Skeletal muscle cell (primary cell): ENCODE measurements at regions not wholly inside any gene's neighbourhood (a gene's known extent, or its start where the extent isn't known, plus 50 kb on each side); places are given as distances from the start of the nearest gene placed in this dataset.
"Not testable (repeated sequence)": the region's sequence is repeated elsewhere in the genome, so short reads cannot be mapped to it uniquely, and the experiment has no call there.

Source experiments
- DNase-seq: peaks from one replicate; pipeline ENCODE4 v3.0.0-alpha.2; 2010; ENCODE audit warnings: low read depth
- H3K4me3 ChIP-seq: 2 replicates; pipeline ENCODE4 v1.5.1; 2011; ENCODE audit warnings: low read depth, mild to moderate bottlenecking, control low read depth, low read length, moderate library complexity

DNA sequence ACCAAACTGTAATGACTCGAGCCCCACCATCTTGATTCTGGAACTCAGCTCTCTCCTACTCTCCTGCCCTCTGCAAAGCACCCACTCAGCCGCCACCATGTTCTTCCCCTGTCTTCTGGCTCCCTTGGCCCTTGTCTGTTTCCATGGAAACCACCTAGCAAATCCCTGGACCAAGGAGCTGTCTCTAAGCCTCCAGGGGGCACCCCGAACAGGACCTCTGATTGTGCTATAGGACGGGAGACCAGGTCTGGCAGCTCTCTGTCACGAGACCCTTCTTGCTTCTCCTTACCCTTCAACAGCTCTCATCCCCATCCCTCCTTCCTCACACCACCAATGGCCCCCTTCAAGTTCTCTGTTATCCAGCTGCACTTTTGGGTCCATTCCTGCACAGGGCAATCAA lies 277.7 kb upstream of the ZNF507 start:
- DNase-seq: no peak
- no peak overlapping the region for H3K4me3 ChIP-seq

DNA sequence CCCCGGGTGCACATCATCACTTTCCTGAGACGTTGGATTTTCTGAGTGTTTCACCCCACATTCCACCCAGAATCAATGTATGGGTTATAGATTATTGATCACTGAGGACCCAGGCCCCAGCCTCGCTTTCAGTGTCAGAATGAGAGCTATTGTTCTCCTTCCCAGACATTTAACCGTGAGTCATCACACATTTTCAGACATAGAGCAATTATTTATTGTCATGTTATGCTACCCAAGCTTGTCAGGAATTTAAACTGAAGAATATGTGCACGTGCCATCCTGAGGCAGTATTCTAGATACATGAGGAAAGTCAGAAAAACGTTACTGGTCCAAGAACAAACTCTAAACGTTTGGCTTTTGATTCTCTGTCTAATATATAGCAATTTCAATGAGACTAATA lies 276.6 kb upstream of the ZNF507 start:
- H3K4me3 ChIP-seq: no peak overlapping the region
- DNase-seq: no peak

DNA sequence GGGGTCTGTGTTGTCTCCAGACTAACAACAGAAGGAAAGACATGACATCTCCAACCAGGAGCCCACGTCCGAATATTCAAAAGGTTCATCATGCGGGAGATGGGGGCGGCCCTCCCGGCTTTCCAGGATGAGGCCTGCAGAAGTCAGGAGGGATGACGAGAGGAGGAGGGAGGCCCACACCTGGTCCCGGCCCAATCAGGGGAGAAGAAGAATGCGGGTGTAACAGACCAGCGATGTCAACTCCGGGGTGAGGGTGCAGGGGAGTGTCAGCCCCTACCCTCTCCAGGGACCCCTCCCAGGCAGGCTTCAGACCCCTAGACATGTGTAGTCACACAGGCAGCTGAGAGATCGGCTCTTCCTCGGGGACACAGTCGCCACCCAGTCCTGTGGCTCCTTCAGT lies 275.3 kb upstream of the ZNF507 start:
- DNase-seq: no peak
- no peak overlapping the region for H3K4me3 ChIP-seq

DNA sequence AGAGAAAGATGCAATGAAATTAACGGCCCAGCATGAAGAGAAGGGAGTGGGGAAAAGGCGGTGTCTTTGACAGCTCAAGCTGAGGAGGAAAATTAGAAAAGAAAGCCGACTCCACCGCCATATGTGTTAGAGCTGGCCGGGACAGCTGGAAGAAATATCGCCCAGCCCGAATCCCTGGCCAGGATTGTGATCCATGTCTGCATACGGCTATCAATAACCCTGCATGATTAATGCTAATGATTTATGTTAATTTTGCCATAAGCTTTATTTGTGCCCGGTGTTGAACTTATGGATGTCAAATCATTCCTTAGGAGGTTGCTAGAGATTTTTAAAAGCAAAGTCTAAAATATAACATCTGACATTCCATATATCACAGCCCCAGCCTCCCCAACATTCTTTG lies 263.4 kb upstream of the ZNF507 start:
- no peak for DNase-seq
- no peak overlapping the region for H3K4me3 ChIP-seq

DNA sequence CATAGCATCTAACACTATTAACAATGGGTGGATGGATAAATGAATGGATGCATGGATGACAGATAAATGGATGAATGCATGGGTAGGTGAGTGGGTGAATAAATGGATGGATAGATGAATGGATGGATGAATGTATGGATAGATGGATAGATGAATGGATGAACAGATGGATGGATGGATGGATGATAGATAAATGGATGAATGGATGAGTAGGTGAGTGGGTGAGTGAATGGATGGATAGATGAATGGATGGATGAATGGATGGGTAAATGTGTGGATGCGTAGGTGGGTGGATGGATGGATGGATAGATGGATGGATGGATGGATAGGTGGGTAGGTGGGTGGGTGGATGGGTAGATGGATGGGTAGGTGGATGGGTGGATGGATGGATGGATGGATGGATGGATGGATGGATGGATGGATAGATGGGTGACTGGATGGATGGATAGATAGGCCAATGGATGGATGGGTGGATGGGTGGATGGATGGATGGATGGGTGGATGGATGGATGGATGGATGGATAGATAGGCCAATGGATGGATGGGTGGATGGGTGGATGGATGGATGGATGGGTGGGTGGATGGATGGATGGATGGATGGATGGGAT lies 260.6 kb upstream of the ZNF507 start:
- DNase-seq, H3K4me3 ChIP-seq: not testable (repeated sequence)

DNA sequence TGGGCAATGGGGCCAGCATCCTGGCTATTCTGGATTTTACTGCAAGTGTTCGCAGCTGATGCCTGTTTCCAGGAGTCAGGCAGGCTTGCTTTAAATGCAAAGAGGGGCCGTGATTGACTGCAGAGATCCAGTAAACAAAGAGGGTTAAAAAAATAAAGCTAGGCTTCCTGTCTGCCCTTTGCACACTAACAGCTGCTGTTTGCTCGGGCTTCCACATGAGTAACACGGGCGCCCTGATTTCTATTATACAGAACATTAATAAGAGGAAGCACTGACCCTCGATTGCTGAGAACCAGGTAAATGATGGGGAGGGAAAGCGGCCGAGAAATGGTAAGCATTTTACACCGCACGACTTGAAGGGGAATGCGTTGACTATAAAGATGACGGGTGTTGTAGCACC lies 254.2 kb upstream of the ZNF507 start:
- H3K4me3 ChIP-seq: no peak overlapping the region
- DNase-seq: no peak

DNA sequence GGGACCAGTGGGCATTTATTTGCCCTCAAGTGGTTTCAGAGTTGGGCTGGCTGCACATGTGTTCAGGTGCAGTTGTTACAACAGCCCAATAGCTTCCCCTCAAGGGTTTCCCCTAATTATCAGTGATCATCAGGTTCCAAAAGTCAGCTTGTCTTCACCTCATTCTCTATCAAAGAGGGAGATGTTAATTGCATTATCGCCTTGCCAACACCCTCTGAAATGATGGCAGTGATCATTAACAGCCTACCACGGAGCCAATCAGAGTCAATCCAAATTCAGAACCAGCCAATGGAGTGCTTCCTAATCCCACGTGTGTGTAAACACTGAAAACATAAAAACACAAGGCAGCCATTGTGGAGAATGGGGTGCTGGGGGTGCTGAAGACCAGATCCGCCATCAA lies 248.4 kb upstream of the ZNF507 start:
- no peak overlapping the region for H3K4me3 ChIP-seq
- no peak for DNase-seq

DNA sequence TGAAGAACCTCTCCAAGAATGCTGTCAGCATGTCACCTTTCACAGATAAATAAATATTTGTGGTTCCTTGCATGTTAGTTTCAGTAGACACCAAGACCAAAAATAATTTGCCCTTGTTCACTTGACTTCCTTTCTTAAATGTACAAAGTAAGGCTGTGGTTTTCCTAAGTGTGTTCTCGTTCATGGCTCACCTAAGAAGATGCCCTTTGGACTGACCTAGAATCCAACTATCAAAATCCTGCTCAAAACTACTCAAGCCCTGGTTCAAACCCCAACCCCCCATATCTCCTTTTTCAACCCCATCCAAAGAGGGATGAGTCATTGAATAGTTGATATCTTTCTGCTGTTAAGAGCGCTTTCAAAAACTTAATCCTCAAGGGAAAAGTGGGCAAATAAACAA lies 247.8 kb upstream of the ZNF507 start:
- DNase-seq: no peak
- H3K4me3 ChIP-seq: no peak overlapping the region

DNA sequence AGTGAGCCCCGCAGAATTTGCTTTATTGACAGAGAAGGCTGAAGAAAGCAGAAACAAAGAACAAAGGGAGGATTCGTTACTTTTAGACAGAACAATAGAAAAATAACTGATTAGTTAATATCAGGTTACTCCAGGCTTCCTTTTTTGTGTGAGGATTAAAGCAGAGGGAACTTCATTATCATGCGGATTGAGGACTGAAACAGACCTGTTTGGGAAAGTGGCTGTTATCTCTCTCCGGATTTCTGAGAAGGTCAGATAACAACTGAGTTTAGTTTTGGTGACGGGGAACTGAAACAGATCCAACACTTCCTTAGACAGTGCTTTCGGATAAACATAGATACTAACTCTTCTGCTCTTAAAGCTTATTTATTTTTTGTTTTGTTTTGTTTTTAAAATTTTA lies 246.4 kb upstream of the ZNF507 start:
- no peak for DNase-seq
- no peak overlapping the region for H3K4me3 ChIP-seq

DNA sequence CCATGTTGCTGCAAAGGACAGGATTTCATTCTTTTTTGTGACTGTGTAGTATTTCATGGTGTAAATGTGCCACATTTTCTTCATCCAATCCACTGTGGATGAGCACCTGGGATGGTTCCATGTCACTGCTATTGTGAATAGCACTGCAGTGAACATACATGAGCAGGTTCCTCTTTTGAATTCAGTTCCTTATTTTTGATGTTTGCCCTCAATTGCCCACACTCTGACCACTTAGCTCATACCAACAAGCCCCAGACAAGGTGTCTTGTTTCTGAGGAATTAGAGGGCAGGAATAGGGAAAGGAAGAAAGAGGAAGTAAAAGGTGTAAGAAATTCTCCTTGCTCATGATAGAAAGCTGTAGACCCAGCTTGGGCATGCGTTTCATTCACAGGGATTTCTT lies 244.2 kb upstream of the ZNF507 start:
- H3K4me3 ChIP-seq: no peak overlapping the region
- no peak for DNase-seq

DNA sequence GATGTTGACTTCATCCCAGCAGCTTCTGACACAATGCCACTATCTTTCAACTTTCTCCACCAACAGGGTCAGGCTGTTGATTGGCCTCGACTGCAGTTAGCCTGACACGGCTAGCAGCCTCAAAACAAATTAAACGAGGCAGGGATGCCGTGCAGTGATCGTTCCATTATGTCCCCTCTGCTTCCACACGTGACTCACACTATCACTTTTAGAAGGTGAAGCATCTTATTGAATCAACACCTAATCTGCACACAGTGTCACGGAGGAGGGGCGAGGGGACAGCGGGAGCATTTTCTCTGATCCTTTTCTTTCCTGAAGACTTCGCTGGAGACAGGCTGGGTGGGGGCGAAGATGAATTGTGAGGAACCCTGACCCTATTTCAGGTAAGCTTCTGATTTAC lies 241.9 kb upstream of the ZNF507 start:
- no peak for DNase-seq
- H3K4me3 ChIP-seq: no peak overlapping the region

DNA sequence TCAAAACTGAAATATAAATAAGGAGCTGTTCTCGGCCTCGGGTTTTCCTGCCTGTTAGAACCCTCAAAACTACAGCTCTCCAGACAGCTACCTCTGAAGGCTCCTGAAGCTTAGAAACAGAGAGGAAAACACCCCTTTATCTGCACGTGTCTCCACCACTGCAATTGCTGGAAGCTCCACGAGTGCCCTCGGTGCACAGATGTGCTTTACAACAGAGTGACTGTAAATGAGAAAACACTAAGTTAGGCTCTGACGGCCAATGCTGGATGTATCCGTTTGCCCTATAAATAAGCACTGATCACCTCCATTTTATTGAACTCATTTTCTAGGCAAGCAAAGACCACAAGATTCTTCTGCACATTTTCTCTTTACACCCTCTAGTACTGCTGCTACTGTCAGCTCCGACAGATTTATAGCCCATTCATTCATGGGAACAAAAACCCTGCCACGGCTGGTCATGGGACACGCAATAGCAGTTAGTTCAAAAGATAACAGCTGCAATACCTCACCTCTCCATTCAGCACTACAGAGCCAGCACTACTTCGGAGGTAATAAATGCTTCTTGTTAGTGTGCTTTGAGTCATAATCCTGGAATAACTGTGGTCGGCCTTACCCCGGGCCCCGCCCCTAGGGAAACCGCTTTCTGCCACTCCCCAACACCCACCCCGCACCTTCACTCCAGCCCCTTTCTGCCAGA lies 241.1 kb upstream of the ZNF507 start:
- no peak overlapping the region for H3K4me3 ChIP-seq
- no peak for DNase-seq

DNA sequence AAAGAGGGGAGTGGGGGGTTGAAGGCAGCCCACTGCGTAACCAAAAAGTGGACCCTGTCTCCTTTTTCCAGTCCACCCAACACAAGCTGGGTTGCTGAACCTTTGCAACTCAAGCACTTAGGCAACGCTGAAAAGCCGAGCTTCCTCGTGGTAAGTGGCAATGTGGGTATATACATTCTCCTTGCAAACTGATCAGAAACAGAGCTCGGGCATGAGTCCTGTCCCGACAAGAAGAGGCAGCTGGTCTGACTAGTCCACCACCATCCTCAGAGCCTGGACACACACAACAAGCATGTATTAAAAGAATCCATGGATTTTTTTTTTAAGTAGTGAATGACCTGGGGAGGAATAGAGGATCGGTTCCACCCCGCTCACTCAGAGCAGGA lies 240.6 kb upstream of the ZNF507 start:
- no peak overlapping the region for H3K4me3 ChIP-seq
- DNase-seq: no peak

DNA sequence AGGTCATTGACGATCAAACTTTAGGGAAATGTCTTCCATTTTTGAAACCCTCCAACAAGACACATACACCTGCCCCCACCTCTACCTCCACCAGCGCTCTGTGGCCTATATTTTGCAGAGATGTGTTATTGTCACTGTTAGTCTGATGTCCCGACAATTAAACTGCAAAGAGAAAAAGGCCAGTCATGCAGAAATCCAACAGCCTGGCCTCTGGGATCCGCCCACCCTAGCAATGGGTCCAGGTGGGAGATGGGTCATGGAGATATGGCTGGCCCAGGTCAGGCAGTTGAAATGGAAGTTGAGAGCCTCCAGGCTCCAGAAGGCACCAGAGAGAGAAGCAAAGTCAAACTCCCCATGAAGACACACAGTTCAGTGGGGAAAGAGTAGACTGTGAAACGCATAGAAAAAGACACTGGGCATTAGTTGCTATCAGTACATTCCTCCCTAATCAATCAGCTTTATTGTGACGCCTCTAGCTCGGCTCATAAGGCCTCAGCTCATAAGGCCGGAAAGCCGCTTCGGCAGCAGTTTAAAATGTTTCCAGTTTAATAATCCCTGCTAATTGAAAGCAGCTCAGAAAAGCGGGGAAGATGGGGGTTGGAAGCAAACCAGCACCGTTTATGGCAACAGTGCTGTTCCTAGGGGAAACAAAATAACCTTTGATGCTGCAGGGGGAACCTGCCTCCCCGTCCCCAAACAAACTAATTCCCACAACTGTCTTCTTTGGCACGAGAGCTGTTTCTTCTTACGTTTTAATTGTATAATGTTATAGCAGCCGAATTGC lies 239.7 kb upstream of the ZNF507 start:
- no peak overlapping the region for H3K4me3 ChIP-seq
- DNase-seq: no peak

DNA sequence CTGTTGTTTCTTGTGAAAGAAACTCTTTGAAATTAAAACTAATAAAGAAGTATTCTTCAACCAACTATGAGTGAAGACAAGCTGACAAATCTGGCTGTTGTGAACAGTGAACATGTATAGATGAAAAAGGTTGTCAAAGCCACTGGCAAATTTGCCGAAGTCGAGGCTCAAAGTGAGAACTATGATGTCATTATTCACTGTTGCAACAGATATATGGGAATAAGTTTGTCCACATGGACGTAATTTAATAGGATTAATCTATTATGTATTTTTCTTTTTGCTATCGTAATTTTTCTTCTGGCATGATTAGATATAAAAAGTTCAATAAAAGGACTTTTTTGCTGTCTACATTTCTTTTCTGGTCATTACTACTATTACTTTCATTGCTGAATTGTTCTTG lies 223.2 kb upstream of the ZNF507 start:
- DNase-seq: no peak

DNA sequence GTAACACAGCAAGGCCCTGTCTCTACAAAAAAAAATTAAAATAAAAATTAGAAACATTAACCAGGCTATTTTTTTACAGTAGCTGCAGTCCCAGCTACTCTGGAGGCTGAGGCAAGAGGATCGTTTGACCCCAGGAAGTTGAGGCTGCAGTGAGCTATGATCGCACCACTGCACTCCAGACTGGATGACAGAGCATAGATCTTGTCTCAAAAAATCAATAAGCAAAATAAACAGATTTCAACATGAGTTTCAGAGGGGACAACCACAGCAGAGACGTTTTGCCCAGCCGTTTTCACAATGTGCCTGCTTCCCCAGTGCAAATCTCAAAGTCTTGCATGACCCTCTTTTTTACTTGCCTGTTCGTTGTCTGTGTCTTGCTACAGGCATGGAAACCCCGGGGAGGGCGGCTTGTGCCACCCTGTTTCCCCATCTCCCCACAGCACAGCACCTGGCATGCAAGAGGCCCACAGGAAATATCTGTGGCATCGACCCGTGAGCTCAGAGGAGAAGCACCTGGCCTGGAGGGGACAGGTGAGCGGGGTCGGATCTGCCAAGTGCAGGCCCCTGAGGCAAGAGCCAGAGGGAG lies 222.0 kb upstream of the ZNF507 start:
- H3K4me3 ChIP-seq: no peak overlapping the region
- DNase-seq: no peak

More for the DNA sequence above, 223.2 kb upstream of the ZNF507 start:
- H3K4me3 ChIP-seq: no peak overlapping the region

DNA sequence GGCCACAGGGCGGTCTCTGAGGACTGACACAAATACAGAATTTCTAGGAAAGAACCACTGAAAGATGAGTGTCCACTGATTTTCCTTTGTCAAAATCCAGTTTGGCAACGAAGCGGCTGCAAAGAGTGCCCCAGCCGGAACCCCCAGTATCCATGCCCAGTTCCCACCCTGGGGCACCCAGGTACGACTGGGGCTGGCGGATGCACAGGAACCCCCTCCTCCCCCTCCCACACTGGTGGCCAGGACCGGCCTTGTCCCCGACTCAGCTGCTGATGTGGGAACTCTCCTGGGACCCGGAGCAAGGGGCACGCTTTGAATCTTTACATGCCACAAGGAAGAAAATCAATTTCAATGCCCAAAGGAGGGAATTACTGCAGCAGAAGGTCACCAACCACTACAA lies 220.8 kb upstream of the ZNF507 start:
- no peak overlapping the region for H3K4me3 ChIP-seq
- DNase-seq: no peak

DNA sequence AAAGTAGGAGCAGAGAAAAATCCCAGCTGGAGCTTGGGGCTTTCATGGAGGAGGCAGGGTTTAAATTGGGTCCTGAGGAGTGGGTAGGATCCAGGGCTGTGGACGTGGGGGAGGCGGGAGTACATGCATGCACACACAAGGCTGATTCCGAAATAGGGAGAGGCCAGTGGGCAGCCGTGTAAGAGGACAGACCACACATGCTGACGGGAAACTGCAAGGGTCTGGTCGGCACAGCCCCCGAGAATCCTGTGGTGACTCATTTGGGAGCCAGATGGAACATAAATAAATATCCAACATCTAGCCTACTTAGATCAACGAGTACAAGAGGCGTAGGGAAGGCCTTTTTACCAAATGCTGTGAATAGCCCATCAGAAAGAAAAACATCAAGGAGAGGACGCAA lies 216.3 kb upstream of the ZNF507 start:
- no peak for DNase-seq
- H3K4me3 ChIP-seq: no peak overlapping the region

DNA sequence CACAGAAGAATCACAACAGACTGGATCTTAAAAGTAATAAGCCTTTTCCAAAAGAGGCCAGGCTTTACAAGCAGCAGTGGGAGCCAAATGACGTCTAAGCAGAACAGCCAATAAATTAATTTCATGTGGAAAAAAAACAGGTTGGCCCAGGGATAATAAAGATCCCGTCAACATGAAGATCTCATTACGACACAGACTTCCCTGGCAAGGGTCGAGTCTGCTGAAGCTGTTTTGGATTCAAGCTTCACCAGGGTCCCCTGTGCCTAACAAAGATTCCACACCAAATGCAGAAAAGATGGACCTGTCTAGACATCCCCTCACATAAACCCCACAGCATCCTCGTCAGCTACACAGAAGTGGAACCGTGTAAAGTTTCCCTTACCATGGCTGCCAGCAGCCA lies 215.1 kb upstream of the ZNF507 start:
- DNase-seq: no peak
- H3K4me3 ChIP-seq: no peak overlapping the region

DNA sequence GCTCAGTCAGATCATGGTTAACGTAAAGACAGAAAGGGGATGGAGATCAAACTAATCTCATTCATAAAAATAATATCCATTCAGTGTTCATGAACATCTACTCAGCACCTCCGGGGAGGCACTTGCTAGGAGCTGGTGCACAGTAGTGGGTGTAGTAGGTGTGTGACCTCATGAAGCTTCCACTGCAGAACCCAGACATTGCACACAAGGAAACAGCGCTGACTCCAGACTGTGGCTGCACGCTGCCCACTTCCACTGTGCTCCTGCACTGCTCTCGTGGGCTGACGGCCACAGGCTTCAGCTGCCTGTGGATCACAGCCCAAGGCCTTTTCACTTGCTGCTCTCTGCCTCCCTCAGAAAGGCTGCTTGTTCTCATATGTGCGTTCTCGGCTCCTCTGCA lies 214.4 kb upstream of the ZNF507 start:
- no peak overlapping the region for H3K4me3 ChIP-seq
- DNase-seq: no peak

DNA sequence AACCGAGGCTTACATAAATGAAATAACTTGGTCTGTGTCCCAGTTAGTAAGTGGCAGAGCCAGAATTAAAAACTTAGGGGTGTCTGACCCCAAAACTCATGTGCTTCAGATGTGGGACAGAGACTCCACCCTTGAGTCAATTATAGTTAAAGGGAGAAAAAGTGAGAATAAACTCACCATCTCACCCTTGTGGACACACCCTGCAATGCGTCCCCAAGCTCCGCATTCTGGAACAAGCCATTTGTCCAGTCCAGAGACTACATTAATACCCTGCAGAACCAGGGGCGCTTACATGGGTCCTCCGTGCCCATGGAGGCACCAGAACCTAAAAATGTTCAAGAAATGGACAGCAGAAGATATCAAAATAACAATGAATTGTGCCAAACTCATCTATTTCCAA lies 207.0 kb upstream of the ZNF507 start:
- no peak overlapping the region for H3K4me3 ChIP-seq
- DNase-seq: no peak
